ENCODE measurements at regions not wholly inside any gene's neighbourhood (a gene's known extent, or its start where the extent isn't known, plus 50 kb on each side); places are given as distances from the start of the nearest gene placed in this dataset.

DNA sequence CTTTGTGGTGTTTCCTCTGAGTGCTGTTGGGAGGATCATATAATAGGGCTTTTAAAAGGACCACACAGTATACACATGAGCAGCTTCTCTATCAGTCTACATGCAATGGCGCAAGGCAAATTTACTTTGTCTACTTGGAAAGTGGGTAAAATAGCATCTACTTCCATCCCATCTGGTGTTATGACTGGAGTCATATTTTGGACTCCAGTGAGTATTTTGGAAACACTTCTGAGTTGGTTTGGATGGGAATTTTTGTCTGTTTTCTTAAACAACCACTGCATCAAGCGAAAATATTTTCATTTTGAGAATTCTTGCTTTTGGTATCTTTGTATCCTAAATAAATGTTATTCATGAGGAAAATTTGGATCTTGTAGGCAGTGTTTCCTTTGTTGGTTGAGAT, 220.8 kb downstream of the NMUR2 start:
- Histone ChIP-seq H3K27ac (no peak overlapping the region), H3K9me3 (no peaks in the 10 kb centered on the region), H3K4me1 (no peaks in the 10 kb centered on the region), H3K27me3 (no peaks in the 10 kb centered on the region), H3K4me3 (no peak overlapping the region), H3K36me3 (no peaks in the 10 kb centered on the region)
- intact Hi-C loops (cut with DNase I; ENCODE audit: low total_unique reads) = no loop called here
- WGBS, 2 donors (ENCODE audit: low coverage in 1 of 2) = 71 to 84% methylated on average over 1 to 2 of the region's 2 CpGs
- in situ Hi-C loops (cut with MboI; ENCODE audit: low pct_ligation_motif_present in 1 of 4, low pct_unique_long_range_greater_than_20kb in 1 of 4, low sequenced_read_pairs in 3 of 4) = no loop called here
- no peak for DNase-seq
- TF ChIP-seq, protein P1, sequence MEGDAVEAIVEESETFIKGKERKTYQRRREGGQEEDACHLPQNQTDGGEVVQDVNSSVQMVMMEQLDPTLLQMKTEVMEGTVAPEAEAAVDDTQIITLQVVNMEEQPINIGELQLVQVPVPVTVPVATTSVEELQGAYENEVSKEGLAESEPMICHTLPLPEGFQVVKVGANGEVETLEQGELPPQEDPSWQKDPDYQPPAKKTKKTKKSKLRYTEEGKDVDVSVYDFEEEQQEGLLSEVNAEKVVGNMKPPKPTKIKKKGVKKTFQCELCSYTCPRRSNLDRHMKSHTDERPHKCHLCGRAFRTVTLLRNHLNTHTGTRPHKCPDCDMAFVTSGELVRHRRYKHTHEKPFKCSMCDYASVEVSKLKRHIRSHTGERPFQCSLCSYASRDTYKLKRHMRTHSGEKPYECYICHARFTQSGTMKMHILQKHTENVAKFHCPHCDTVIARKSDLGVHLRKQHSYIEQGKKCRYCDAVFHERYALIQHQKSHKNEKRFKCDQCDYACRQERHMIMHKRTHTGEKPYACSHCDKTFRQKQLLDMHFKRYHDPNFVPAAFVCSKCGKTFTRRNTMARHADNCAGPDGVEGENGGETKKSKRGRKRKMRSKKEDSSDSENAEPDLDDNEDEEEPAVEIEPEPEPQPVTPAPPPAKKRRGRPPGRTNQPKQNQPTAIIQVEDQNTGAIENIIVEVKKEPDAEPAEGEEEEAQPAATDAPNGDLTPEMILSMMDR (IDR thresholded peaks at IDR 0.05) = no peak
- no peak for TF ChIP-seq POLR2AphosphoS5 (IDR thresholded peaks at IDR 0.05)
- TF ChIP-seq POLR2A (IDR thresholded peaks at IDR 0.05) = no peak
- no peak for TF ChIP-seq EP300 (IDR thresholded peaks at IDR 0.05; ENCODE audit: low read depth)

DNA sequence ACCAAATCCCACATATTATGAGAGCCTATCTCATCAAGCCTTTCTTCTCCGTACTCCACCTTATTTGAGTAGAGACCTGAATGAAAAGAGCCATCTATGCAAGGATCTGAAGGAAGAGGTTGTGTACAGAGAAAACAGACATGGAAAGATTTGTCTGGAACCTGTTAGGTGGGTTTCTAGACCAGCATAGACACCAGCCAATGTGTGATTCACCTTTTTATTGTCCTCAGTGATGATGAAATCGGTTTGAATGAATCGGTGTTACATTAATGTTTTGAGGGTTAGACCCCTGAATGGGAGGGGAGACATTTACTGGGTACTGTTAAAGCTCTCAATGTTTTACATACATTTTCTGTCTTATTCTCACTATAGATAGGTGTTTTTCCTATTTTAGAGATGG, 223.6 kb downstream of the NMUR2 start:
- intact Hi-C loops (cut with DNase I; ENCODE audit: low total_unique reads) (no loop called here), in situ Hi-C loops (cut with MboI; ENCODE audit: low pct_ligation_motif_present in 1 of 4, low pct_unique_long_range_greater_than_20kb in 1 of 4, low sequenced_read_pairs in 3 of 4) (no loop called here)
- Histone ChIP-seq H3K27ac (no peak overlapping the region), H3K4me3 (no peak overlapping the region), H3K9me3 (no peaks in the 10 kb centered on the region), H3K36me3 (no peaks in the 10 kb centered on the region), H3K4me1 (no peaks in the 10 kb centered on the region), H3K27me3 (no peaks in the 10 kb centered on the region)
- WGBS, 2 donors (ENCODE audit: low coverage in 1 of 2) = 50 to 79% methylated on average over 3 of the region's 3 CpGs
- TF ChIP-seq POLR2AphosphoS5 (IDR thresholded peaks at IDR 0.05) (no peak), POLR2A (IDR thresholded peaks at IDR 0.05) (no peak), EP300 (IDR thresholded peaks at IDR 0.05; ENCODE audit: low read depth) (no peak)
- TF ChIP-seq, protein P1 (IDR thresholded peaks at IDR 0.05) = no peak
- no peak for DNase-seq

DNA sequence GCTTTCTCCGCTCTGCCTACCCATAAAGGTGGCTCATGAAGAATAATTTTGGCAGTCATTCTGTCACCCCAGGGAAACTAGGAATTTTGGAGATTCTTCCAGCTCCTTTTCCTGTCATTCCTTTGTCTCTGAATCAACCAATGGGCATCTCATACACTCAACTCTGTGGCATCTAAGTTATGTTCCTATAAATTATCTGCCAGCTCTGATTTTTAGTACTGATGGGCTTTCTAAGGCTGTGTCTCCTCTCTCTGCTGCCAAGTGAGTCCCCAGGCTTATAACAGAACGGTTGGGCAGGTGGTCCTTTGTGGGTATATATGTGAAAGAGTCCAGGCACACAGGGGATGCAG, 226.8 kb downstream of the NMUR2 start:
- Histone ChIP-seq H3K4me3 (no peak overlapping the region), H3K9me3 (no peaks in the 10 kb centered on the region), H3K4me1 (no peaks in the 10 kb centered on the region), H3K27me3 (no peaks in the 10 kb centered on the region), H3K36me3 (no peaks in the 10 kb centered on the region), H3K27ac (no peak overlapping the region)
- TF ChIP-seq POLR2A (IDR thresholded peaks at IDR 0.05) = no peak
- TF ChIP-seq, protein P1 (IDR thresholded peaks at IDR 0.05) = no peak
- TF ChIP-seq EP300 (IDR thresholded peaks at IDR 0.05; ENCODE audit: low read depth) = no peak
- no peak for TF ChIP-seq POLR2AphosphoS5 (IDR thresholded peaks at IDR 0.05)
- 56 to 59% methylated on average over 2 of the region's 2 CpGs for WGBS, 2 donors (ENCODE audit: low coverage in 1 of 2)
- DNase-seq = no peak
- intact Hi-C loops (cut with DNase I; ENCODE audit: low total_unique reads) (no loop called here), in situ Hi-C loops (cut with MboI; ENCODE audit: low pct_ligation_motif_present in 1 of 4, low pct_unique_long_range_greater_than_20kb in 1 of 4, low sequenced_read_pairs in 3 of 4) (no loop called here)

DNA sequence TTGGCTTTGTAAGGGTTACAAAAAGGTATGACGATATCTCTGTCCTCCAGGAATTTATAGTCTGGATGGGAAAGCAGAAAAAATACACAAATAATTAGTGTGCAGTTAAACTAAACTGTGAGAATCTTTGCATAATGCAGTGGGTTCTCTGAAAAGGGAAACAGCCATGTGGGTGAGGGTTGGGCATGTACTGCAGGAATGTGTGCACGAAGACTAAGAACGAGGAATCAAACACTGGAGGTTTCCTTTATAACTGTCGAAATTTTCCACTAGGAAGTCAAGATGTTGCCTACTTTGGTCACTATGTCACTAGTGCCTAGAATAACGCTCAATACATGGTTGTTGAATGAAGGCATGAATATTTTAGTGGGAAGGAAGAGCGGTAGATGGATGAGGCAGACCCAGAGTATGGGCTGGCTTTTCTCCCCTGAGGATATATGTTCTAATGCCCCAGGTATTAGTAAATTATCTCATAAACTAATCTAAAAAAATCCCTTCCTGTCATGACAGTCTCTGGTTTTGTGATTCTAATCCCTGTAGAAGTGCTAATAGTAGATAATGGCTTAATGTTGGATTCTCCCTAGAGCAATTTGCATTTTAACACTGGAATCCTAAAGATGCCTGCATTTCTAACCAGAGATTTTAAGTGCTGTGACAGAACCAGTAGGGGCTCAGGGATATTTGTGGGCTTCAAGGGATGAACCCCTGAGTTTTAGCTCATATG, 227.3 kb downstream of the NMUR2 start:
- TF ChIP-seq EP300 (IDR thresholded peaks at IDR 0.05; ENCODE audit: low read depth) = no peak
- no peak for TF ChIP-seq POLR2A (IDR thresholded peaks at IDR 0.05)
- TF ChIP-seq, protein P1 (IDR thresholded peaks at IDR 0.05) = no peak
- no peak for TF ChIP-seq POLR2AphosphoS5 (IDR thresholded peaks at IDR 0.05)
- no peaks in the 10 kb centered on the region for H3K4me1 ChIP-seq

More for the DNA sequence above, 227.3 kb downstream of the NMUR2 start:
- Histone ChIP-seq H3K27ac (no peak overlapping the region), H3K36me3 (no peaks in the 10 kb centered on the region), H3K4me3 (no peak overlapping the region), H3K27me3 (no peaks in the 10 kb centered on the region), H3K9me3 (no peaks in the 10 kb centered on the region)
- in situ Hi-C loops (cut with MboI; ENCODE audit: low pct_ligation_motif_present in 1 of 4, low pct_unique_long_range_greater_than_20kb in 1 of 4, low sequenced_read_pairs in 3 of 4) = no loop called here
- no peak for DNase-seq
- intact Hi-C loops (cut with DNase I; ENCODE audit: low total_unique reads) = no loop called here
- 59 to 72% methylated on average over 6 of the region's 6 CpGs for WGBS, 2 donors (ENCODE audit: low coverage in 1 of 2)
